ENCODE measurements at regions not wholly inside any gene's neighbourhood (a gene's known extent, or its start where the extent isn't known, plus 50 kb on each side); places are given as distances from the start of the nearest gene placed in this dataset.

GRCh38 chr19:31223740-31224534 is 125.3 kb downstream of the TSHZ3 start:
- DNase-seq: no peak

- DNase-seq: no peak
These were observed 128.7 kb downstream of the TSHZ3 start for GRCh38 chr19:31220540-31220939.

- no peak for DNase-seq
These were observed 134.2 kb downstream of the TSHZ3 start for GRCh38 chr19:31214997-31215396.

GRCh38 chr19:31214086-31214485 is 135.2 kb downstream of the TSHZ3 start:
- DNase-seq: no peak

- DNase-seq: no peak
These were observed 138.1 kb downstream of the TSHZ3 start for GRCh38 chr19:31211088-31211487.

GRCh38 chr19:31205887-31206518 is 143.2 kb downstream of the TSHZ3 start:
- no peak for DNase-seq

GRCh38 chr19:31204115-31204514 is 145.1 kb downstream of the TSHZ3 start:
- DNase-seq: no peak

GRCh38 chr19:31185261-31185660 is 164.0 kb downstream of the TSHZ3 start:
- DNase-seq: no peak

GRCh38 chr19:31181535-31181934 is 167.7 kb downstream of the TSHZ3 start:
- DNase-seq: no peak

GRCh38 chr19:31180907-31181306 is 168.3 kb downstream of the TSHZ3 start:
- DNase-seq: no peak

- no peak for DNase-seq
These were observed 169.8 kb downstream of the TSHZ3 start for GRCh38 chr19:31179471-31179852.

- DNase-seq: no peak
These were observed 170.3 kb downstream of the TSHZ3 start for GRCh38 chr19:31178833-31179470.

GRCh38 chr19:31177246-31177645 is 172.0 kb downstream of the TSHZ3 start:
- DNase-seq: no peak

GRCh38 chr19:31175564-31176348 is 173.5 kb downstream of the TSHZ3 start:
- no peak for DNase-seq

- no peak for DNase-seq
These were observed 174.3 kb downstream of the TSHZ3 start for GRCh38 chr19:31174948-31175347.

- no peak for DNase-seq
These were observed 175.2 kb downstream of the TSHZ3 start for GRCh38 chr19:31173991-31174390.

- no peak for DNase-seq
These were observed 177.3 kb downstream of the TSHZ3 start for GRCh38 chr19:31171936-31172335.

- DNase-seq: no peak
These were observed 179.2 kb downstream of the TSHZ3 start for GRCh38 chr19:31170046-31170445.

GRCh38 chr19:31168106-31168625 is 181.1 kb downstream of the TSHZ3 start:
- DNase-seq: no peak

GRCh38 chr19:31167690-31168089 is 181.5 kb downstream of the TSHZ3 start:
- DNase-seq: no peak

- no peak for DNase-seq
These were observed 183.0 kb downstream of the TSHZ3 start for GRCh38 chr19:31166206-31166605.

- DNase-seq: no peak
These were observed 184.4 kb downstream of the TSHZ3 start for GRCh38 chr19:31164791-31165251.

- no peak for DNase-seq
These were observed 188.8 kb downstream of the TSHZ3 start for GRCh38 chr19:31160336-31160926.

Measured in COR-L47 (cell line).